ENCODE measurements at regions not wholly inside any gene's neighbourhood (a gene's known extent, or its start where the extent isn't known, plus 50 kb on each side); places are given as distances from the start of the nearest gene placed in this dataset.
A peak's percentile ranks its signal among the peaks of the same experiment; 100 is the strongest.

DNA sequence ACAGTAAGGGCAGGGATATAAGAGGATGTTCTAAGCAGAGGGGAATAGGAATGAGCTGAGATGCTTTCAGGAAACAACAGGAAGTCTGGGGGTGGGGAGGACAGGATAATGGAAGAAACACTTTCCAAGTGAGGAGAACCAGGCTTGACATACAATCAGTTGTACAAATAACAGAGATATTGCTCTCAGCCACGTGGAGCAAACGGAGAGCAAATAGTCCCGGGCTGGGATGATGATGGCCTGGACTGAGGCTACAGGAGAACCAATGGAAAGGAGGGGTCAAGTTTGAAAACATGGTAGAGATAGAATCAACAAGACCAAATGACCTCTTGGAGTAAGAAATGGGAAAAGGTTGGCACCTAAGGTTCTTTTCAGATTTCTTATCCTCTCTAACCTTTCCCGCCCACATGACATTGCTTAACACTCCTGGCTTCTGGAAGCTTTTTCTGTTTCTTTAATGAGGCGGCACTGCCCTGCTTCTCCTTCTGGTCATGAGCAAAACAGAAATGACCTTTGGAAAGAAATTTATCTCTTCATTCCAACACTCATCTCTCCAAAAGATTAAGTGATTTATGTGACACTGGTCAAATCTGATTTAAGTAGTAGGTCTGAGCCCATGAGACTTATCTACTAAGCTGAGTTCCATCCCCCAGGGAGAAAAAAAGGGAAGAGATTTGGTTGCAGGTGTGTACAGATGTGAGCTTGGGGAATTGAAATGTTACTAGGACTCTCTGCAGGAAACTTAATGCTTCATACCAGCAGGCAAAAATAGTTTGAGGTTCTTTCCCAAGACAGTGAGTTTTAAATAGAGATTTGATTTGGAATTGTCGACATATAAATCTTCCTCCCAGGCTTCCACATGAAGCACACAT is 442.9 kb upstream of the HNRNPA3 start:
- ATAC-seq: no peak
- Mint-ChIP-seq H3K4me1 (ENCODE audit: low read depth in 2 of 2) (peaks cover 4 to 6% of the 10 kb centered on the region in 2 donors), H3K9me3 (peaks cover 5% of the 10 kb centered on the region), H3K4me3 (no peak overlapping the region), H3K36me3 (peaks cover 21% of the 10 kb centered on the region), H3K27me3 (peaks cover under 1 to 20% of the 10 kb centered on the region in 2 donors), H3K27ac (no peak overlapping the region)
- no peak for DNase-seq (ENCODE audit: low spot score)

DNA sequence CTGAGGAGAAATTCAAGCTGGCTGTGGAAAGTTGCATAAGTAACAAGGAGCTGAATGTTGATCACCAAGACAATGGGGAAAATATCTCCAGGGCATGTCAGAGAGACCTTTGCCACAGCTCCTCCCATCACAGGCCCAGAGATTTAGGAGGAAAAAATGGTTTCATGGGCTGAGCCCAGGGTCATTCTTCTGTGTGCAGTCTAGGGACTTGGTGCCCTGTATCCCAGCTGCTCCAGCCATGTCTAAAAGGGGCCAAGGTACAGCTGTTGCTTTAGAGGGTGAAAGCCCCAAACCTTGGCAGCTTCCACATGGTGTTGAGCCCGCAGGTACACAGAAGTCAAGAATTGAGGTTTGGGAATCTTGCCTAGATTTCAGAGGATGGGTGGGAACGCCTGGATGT is 439.8 kb upstream of the HNRNPA3 start:
- DNase-seq (ENCODE audit: low spot score) (no peak), ATAC-seq (no peak)
- Mint-ChIP-seq H3K4me3 (no peak overlapping the region), H3K27me3 (peaks cover 6 to 18% of the 10 kb centered on the region in 2 donors), H3K9me3 (peaks cover 5% of the 10 kb centered on the region), H3K4me1 (ENCODE audit: low read depth in 2 of 2) (peaks cover 4 to 6% of the 10 kb centered on the region in 2 donors), H3K27ac (no peak overlapping the region), H3K36me3 (peaks cover 21% of the 10 kb centered on the region)

DNA sequence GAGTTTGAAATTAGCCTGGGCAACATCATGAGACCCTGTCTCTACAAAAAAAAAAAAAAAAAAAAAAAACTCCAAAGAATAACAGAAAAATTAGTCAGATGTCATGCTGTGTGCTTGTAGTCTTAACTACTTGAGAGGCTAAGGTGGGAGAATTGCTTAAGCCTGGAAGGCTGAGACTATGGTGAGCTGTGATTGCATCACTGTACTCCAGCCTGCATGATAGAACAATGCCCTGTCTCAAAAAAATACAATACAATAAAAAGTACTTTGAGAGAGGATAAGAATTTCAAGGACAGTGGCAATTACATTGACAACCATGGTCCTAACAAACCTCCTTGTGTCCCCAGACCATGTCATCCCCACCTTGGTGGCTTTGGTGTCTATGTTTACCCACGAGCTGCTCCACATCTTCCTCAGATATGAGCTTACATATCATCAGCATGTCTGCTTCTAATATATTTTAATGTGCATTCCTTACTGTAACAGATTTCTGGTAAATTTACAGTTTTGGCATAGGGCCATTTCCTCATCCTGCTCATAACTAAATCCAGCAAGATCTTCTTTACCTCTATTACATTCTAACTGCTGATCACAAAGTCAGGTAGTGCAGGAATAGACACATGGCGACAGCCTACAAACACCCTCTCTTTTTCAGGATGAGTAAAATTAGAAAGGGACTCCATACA is 437.7 kb upstream of the HNRNPA3 start:
- Mint-ChIP-seq H3K27me3 (peaks cover 6 to 10% of the 10 kb centered on the region in 2 donors), H3K36me3 (peaks cover 27% of the 10 kb centered on the region), H3K9me3 (peaks cover 6% of the 10 kb centered on the region), H3K4me3 (no peak overlapping the region), H3K27ac (no peak overlapping the region), H3K4me1 (ENCODE audit: low read depth in 2 of 2) (peaks cover 2 to 3% of the 10 kb centered on the region in 2 donors)
- DNase-seq (ENCODE audit: low spot score): no peak
- ATAC-seq: no peak

DNA sequence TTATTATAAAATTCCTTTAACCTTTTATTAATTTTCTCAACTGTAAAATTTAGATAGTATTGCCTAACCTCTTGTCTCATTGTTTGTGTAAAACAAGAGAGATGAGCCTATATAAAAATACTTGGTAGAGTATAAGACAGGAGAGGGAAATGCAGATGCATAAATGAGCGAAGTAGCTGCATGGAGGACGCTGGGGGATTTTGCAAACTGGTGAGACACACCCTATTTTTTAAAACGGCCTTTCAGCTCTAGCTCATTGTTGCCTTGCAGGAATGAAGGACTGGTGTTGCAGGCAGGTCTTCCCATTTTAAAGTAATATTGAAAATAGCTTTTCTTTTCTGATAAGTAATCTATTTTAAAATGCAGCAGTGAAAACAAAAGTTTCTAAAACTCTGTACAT is 435.3 kb upstream of the HNRNPA3 start:
- peaks cover 5 to 6% of the 10 kb centered on the region in 2 donors for H3K27me3 Mint-ChIP-seq
- H3K36me3 Mint-ChIP-seq: peaks cover 41% of the 10 kb centered on the region
- no peak for DNase-seq (ENCODE audit: low spot score)
- no peak for ATAC-seq
- H3K4me1 Mint-ChIP-seq (ENCODE audit: low read depth in 2 of 2): peaks cover 13 to 16% of the 10 kb centered on the region in 2 donors
- H3K27ac Mint-ChIP-seq: no peak overlapping the region
- H3K9me3 Mint-ChIP-seq: peaks cover 12% of the 10 kb centered on the region
- H3K4me3 Mint-ChIP-seq: no peak overlapping the region

DNA sequence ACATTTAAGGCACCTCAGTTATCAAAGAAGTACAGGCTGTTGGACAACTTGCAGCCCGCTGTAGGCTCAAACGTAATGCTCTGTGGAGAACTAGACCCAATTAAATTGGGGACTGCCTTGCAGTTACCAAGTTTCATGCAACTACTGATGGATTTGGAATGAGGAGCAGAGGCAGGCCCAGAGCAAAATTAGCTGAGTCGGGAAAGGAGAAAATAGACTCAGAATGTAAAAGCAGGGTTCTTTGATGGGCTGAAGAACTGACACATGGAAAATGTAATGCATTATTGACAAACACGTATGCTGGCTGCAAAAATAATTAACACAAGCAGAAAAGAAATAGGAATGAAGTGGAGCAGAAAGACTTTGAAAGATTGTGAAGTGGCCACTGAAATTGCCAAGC is 432.7 kb upstream of the HNRNPA3 start:
- DNase-seq (ENCODE audit: low spot score): no peak
- ATAC-seq: no peak
- H3K27ac Mint-ChIP-seq: peak overlapping the region; percentile 44 to 77
- H3K9me3 Mint-ChIP-seq: peaks cover 10% of the 10 kb centered on the region
- H3K36me3 Mint-ChIP-seq: peaks cover 34% of the 10 kb centered on the region
- peaks cover 2 to 4% of the 10 kb centered on the region in 2 donors for H3K27me3 Mint-ChIP-seq
- H3K4me1 Mint-ChIP-seq (ENCODE audit: low read depth in 2 of 2): peaks cover 16% of the 10 kb centered on the region in 2 donors
- peak overlapping the region; percentile 18 for H3K4me3 Mint-ChIP-seq

DNA sequence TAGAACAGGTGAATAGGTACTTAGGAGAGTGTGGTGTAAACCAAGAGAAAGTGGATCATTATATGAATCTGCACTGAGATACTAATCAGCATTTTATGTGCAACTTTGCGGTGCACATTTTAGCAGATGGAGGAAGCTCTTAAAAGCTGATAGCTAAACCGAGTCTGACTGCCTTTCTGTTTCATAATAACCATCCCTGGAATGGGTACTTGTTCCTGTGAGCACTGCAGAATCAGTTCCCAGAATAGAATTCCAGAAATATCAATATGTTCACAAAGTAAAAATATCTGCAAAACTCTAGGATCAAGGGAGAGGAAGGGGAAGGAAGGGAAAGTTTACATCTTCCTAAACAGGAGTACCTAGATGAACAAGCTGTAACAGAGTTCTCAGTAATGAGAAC is 432.2 kb upstream of the HNRNPA3 start:
- peaks cover 0 to 3% of the 10 kb centered on the region in 2 donors for H3K27me3 Mint-ChIP-seq
- H3K27ac Mint-ChIP-seq: peak overlapping the region; percentile 44 to 77
- H3K4me3 Mint-ChIP-seq: peak overlapping the region; percentile 18
- DNase-seq (ENCODE audit: low spot score) (no peak), ATAC-seq (no peak)
- peaks cover 10% of the 10 kb centered on the region for H3K9me3 Mint-ChIP-seq
- H3K4me1 Mint-ChIP-seq (ENCODE audit: low read depth in 2 of 2): peaks cover 16% of the 10 kb centered on the region in 2 donors
- H3K36me3 Mint-ChIP-seq: peaks cover 34% of the 10 kb centered on the region

- H3K36me3 Mint-ChIP-seq: peaks cover 34% of the 10 kb centered on the region
- DNase-seq (ENCODE audit: low spot score): peak; percentile 65
- peaks cover 10% of the 10 kb centered on the region for H3K9me3 Mint-ChIP-seq
- peaks cover 16% of the 10 kb centered on the region in 2 donors for H3K4me1 Mint-ChIP-seq (ENCODE audit: low read depth in 2 of 2)
- H3K27me3 Mint-ChIP-seq: peaks cover 0 to 3% of the 10 kb centered on the region in 2 donors
- peak overlapping the region; percentile 77 to 88 for H3K27ac Mint-ChIP-seq
- peak overlapping the region; percentile 67 for H3K4me3 Mint-ChIP-seq
- ATAC-seq: peak; percentile 83 to 90
Observed at GRCh38 chr2:176781570-176782217, 430.9 kb upstream of the HNRNPA3 start.

GRCh38 chr2:176784633-176785200 is 427.9 kb upstream of the HNRNPA3 start:
- H3K27ac Mint-ChIP-seq: no peak overlapping the region
- H3K4me3 Mint-ChIP-seq: no peak overlapping the region

DNA sequence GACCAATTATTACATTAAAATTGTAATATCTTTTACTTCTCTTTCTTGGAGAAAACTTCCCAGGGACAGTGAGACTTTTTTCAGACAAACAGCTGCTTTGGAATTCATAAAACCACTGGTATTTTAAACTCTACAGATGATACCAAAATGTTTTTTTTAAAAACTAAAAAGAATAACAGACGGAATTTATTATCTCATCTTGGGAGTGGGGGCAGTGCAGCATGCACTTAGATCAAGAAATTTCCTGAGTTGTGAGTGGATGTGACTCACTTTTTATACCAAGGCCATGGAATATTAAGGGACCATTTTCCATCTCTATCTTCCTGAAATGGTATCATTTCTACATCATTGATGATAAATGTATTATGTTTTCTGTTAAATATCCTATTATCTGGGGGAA is 422.8 kb upstream of the HNRNPA3 start:
- Mint-ChIP-seq H3K4me3 (no peak overlapping the region), H3K27ac (no peak overlapping the region), H3K36me3 (no peaks in the 10 kb centered on the region), H3K9me3 (no peaks in the 10 kb centered on the region), H3K4me1 (ENCODE audit: low read depth in 2 of 2) (no peaks in the 10 kb centered on the region), H3K27me3 (peaks cover 33 to 38% of the 10 kb centered on the region in 2 donors)
- ATAC-seq: no peak
- DNase-seq (ENCODE audit: low spot score): no peak

More at GRCh38 chr2:176784633-176785200, 427.9 kb upstream of the HNRNPA3 start:
- no peak for DNase-seq (ENCODE audit: low spot score)
- peaks cover 14 to 16% of the 10 kb centered on the region in 2 donors for H3K4me1 Mint-ChIP-seq (ENCODE audit: low read depth in 2 of 2)
- ATAC-seq: no peak
- H3K36me3 Mint-ChIP-seq: peaks cover 24% of the 10 kb centered on the region
- H3K9me3 Mint-ChIP-seq: peaks cover 10% of the 10 kb centered on the region
- peaks cover 5 to 10% of the 10 kb centered on the region in 2 donors for H3K27me3 Mint-ChIP-seq

DNA sequence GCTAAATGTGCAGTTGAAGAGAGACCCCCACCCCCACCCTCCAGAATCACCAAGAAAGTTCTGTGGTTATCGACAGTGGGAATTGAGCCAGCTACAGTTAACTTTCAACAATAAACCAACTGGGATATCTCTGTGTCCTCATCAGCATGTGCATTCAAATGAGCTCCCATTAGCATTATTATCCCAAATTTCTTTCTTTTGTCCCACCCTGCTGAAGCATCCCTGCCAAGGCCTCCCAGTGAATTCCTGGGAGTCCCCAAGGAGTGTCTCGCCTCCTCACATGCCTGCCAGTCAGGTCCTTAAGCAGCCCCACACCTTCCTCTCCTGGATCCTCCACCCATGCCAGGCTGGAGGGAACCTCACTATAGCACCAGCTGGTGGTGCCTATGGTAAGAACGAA is 422.1 kb upstream of the HNRNPA3 start:
- Mint-ChIP-seq H3K4me3 (no peak overlapping the region), H3K27ac (no peak overlapping the region), H3K36me3 (no peaks in the 10 kb centered on the region), H3K27me3 (peaks cover 30 to 40% of the 10 kb centered on the region in 2 donors), H3K4me1 (ENCODE audit: low read depth in 2 of 2) (no peaks in the 10 kb centered on the region), H3K9me3 (no peaks in the 10 kb centered on the region)
- no peak for ATAC-seq
- no peak for DNase-seq (ENCODE audit: low spot score)

GRCh38 chr2:176793792-176794191 is 418.8 kb upstream of the HNRNPA3 start:
- Mint-ChIP-seq H3K27ac (no peak overlapping the region), H3K4me1 (ENCODE audit: low read depth in 2 of 2) (no peaks in the 10 kb centered on the region), H3K36me3 (no peaks in the 10 kb centered on the region), H3K9me3 (no peaks in the 10 kb centered on the region), H3K27me3 (peaks cover 30% of the 10 kb centered on the region in 2 donors), H3K4me3 (no peak overlapping the region)
- no peak for DNase-seq (ENCODE audit: low spot score)
- no peak for ATAC-seq

DNA sequence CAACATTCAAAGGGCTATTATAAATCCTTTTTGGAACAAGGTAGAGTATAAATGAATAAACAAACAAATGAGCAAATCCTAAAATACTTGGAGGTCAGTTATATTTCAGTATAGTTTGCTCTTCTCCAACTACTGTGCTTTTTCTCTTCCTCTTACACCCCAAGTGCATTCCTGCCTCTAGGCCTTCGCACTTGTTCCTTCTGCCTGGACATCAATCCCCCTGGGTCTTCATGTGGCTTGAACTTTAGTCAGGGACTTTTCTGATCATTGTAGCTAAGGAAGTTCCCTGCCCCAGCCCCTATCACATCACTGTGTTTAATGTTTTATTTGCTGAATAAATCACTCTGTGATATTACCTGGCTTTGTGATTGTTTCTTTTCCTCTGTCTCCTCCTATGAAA is 418.2 kb upstream of the HNRNPA3 start:
- no peaks in the 10 kb centered on the region for H3K4me1 Mint-ChIP-seq (ENCODE audit: low read depth in 2 of 2)
- DNase-seq (ENCODE audit: low spot score) (no peak), ATAC-seq (no peak)
- no peak overlapping the region for H3K4me3 Mint-ChIP-seq
- H3K27ac Mint-ChIP-seq: no peak overlapping the region
- H3K27me3 Mint-ChIP-seq: peaks cover 30% of the 10 kb centered on the region in 2 donors
- no peaks in the 10 kb centered on the region for H3K9me3 Mint-ChIP-seq
- no peaks in the 10 kb centered on the region for H3K36me3 Mint-ChIP-seq

GRCh38 chr2:176795823-176796222 is 416.8 kb upstream of the HNRNPA3 start:
- H3K27me3 Mint-ChIP-seq: peaks cover 27 to 28% of the 10 kb centered on the region in 2 donors
- no peak for ATAC-seq
- no peak overlapping the region for H3K4me3 Mint-ChIP-seq
- no peaks in the 10 kb centered on the region for H3K9me3 Mint-ChIP-seq
- no peaks in the 10 kb centered on the region for H3K36me3 Mint-ChIP-seq
- no peaks in the 10 kb centered on the region for H3K4me1 Mint-ChIP-seq (ENCODE audit: low read depth in 2 of 2)
- no peak for DNase-seq (ENCODE audit: low spot score)
- H3K27ac Mint-ChIP-seq: no peak overlapping the region
